ENCODE measurements at regions not wholly inside any gene's neighbourhood (a gene's known extent, or its start where the extent isn't known, plus 50 kb on each side); places are given as distances from the start of the nearest gene placed in this dataset.

DNA sequence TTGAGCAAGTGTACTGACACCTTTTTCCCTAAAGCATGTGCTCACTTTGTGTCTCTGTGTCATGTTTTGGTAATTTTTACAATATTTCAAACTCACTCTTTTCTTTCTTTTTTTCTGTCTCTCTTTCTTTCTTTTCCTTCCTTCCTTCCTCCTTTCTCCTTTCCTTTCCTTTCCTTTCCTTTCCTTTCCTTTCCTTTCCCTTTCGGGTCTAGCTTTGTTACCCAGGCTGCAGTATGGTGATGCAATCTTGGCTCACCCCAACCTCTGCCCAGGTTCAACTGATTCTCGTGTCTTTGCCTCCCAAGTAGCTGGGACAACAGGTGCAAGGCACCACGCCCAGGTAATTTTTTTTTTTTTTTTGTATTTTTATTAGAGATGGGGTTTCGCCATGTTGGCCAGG, 60.4 kb upstream of the TINAGL1 start:
- TF ChIP-seq, protein P1, sequence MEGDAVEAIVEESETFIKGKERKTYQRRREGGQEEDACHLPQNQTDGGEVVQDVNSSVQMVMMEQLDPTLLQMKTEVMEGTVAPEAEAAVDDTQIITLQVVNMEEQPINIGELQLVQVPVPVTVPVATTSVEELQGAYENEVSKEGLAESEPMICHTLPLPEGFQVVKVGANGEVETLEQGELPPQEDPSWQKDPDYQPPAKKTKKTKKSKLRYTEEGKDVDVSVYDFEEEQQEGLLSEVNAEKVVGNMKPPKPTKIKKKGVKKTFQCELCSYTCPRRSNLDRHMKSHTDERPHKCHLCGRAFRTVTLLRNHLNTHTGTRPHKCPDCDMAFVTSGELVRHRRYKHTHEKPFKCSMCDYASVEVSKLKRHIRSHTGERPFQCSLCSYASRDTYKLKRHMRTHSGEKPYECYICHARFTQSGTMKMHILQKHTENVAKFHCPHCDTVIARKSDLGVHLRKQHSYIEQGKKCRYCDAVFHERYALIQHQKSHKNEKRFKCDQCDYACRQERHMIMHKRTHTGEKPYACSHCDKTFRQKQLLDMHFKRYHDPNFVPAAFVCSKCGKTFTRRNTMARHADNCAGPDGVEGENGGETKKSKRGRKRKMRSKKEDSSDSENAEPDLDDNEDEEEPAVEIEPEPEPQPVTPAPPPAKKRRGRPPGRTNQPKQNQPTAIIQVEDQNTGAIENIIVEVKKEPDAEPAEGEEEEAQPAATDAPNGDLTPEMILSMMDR (IDR thresholded peaks at IDR 0.05): no peak
- TF ChIP-seq POLR2A (IDR thresholded peaks at IDR 0.05): no peak
